ENCODE measurements at regions not wholly inside any gene's neighbourhood (a gene's known extent, or its start where the extent isn't known, plus 50 kb on each side); places are given as distances from the start of the nearest gene placed in this dataset.

GRCh38 chr10:44238212-44238611, 146.7 kb downstream of the CXCL12 start:
- H3K4me3 ChIP-seq: no peak overlapping the region
- H3K27ac ChIP-seq: no peak overlapping the region
- no peaks in the 10 kb centered on the region for H3K36me3 ChIP-seq (ENCODE audit: low read depth)
- no peaks in the 10 kb centered on the region for H3K9me3 ChIP-seq (ENCODE audit: insufficient read depth, low read depth)
- H2AFZ ChIP-seq: no peak overlapping the region
- no peaks in the 10 kb centered on the region for H3K9me2 ChIP-seq (ENCODE audit: insufficient read depth)
- ChIA-PET CTCF (no interaction called here), POLR2A (ENCODE audit: unreplicated experiment) (no interaction called here)
- H4K20me1 ChIP-seq (ENCODE audit: insufficient read depth): no peaks in the 10 kb centered on the region
- H3K27me3 ChIP-seq (ENCODE audit: insufficient read depth, low read depth): peaks cover 9% of the 10 kb centered on the region
- H3K4me2 ChIP-seq: no peak overlapping the region
- no peaks in the 10 kb centered on the region for H3F3A ChIP-seq (ENCODE audit: insufficient read depth, low read depth)
- DNase-seq: peak in 1 of 2 experiments; percentile 13
- no peaks in the 10 kb centered on the region for H3K79me2 ChIP-seq (ENCODE audit: low read depth)
- intact Hi-C loops (cut with micrococcal nuclease; ENCODE audit: unreplicated experiment): no loop called here
- H3K4me1 ChIP-seq (replicated peaks; ENCODE audit: insufficient read depth): no peaks in the 10 kb centered on the region
- BruUV-seq (replicated peaks): no TSS peak
- TF ChIP-seq CTCF (conservative IDR thresholded peaks at IDR 0.05) (no peak), EZH2 (IDR thresholded peaks at IDR 0.05; ENCODE audit: low read depth) (no peak)

GRCh38 chr10:44237364-44238049, 147.4 kb downstream of the CXCL12 start:
- no TSS peak for BruUV-seq (replicated peaks)
- Histone ChIP-seq H3K4me3 (no peak overlapping the region), H3F3A (ENCODE audit: insufficient read depth, low read depth) (no peaks in the 10 kb centered on the region), H4K20me1 (ENCODE audit: insufficient read depth) (no peaks in the 10 kb centered on the region), H3K9me3 (ENCODE audit: insufficient read depth, low read depth) (no peaks in the 10 kb centered on the region), H3K36me3 (ENCODE audit: low read depth) (no peaks in the 10 kb centered on the region), H3K4me1 (replicated peaks; ENCODE audit: insufficient read depth) (no peaks in the 10 kb centered on the region), H3K27me3 (ENCODE audit: insufficient read depth, low read depth) (peaks cover 16% of the 10 kb centered on the region), H3K9me2 (ENCODE audit: insufficient read depth) (no peaks in the 10 kb centered on the region), H3K79me2 (ENCODE audit: low read depth) (no peaks in the 10 kb centered on the region), H3K4me2 (no peak overlapping the region), H3K27ac (no peak overlapping the region), H2AFZ (no peak overlapping the region)
- no peak for DNase-seq
- intact Hi-C loops (cut with micrococcal nuclease; ENCODE audit: unreplicated experiment): no loop called here
- CTCF ChIA-PET: no interaction called here
- no peak for TF ChIP-seq EZH2 (IDR thresholded peaks at IDR 0.05; ENCODE audit: low read depth)
- TF ChIP-seq CTCF (conservative IDR thresholded peaks at IDR 0.05): no peak
- POLR2A ChIA-PET (ENCODE audit: unreplicated experiment): no interaction called here

GRCh38 chr10:44235363-44235762, 149.5 kb downstream of the CXCL12 start:
- no peak overlapping the region for H3K27ac ChIP-seq
- BruUV-seq (replicated peaks): no TSS peak
- H3F3A ChIP-seq (ENCODE audit: insufficient read depth, low read depth): no peaks in the 10 kb centered on the region
- H3K9me2 ChIP-seq (ENCODE audit: insufficient read depth): no peaks in the 10 kb centered on the region
- TF ChIP-seq EZH2 (IDR thresholded peaks at IDR 0.05; ENCODE audit: low read depth) (no peak), CTCF (conservative IDR thresholded peaks at IDR 0.05) (no peak)
- no peaks in the 10 kb centered on the region for H3K9me3 ChIP-seq (ENCODE audit: insufficient read depth, low read depth)
- H3K27me3 ChIP-seq (ENCODE audit: insufficient read depth, low read depth): peaks cover 22% of the 10 kb centered on the region
- no peak for DNase-seq
- no peak overlapping the region for H2AFZ ChIP-seq
- no peaks in the 10 kb centered on the region for H4K20me1 ChIP-seq (ENCODE audit: insufficient read depth)
- no peak overlapping the region for H3K4me2 ChIP-seq
- intact Hi-C loops (cut with micrococcal nuclease; ENCODE audit: unreplicated experiment): no loop called here
- no peaks in the 10 kb centered on the region for H3K79me2 ChIP-seq (ENCODE audit: low read depth)
- POLR2A ChIA-PET (ENCODE audit: unreplicated experiment): no interaction called here
- H3K36me3 ChIP-seq (ENCODE audit: low read depth): no peaks in the 10 kb centered on the region
- CTCF ChIA-PET: no interaction called here
- H3K4me1 ChIP-seq (replicated peaks; ENCODE audit: insufficient read depth): no peaks in the 10 kb centered on the region
- H3K4me3 ChIP-seq: no peak overlapping the region

Measured in PC-9 (cell line).